CD4-positive, alpha-beta T cell treated with Interleukin-6 for 4 hours (primary cell): ENCODE measurements at regions not wholly inside any gene's neighbourhood (a gene's known extent, or its start where the extent isn't known, plus 50 kb on each side); places are given as distances from the start of the nearest gene placed in this dataset.
"Not testable (repeated sequence)": the region's sequence is repeated elsewhere in the genome, so short reads cannot be mapped to it uniquely, and the experiment has no call there.

Source experiments
- DNase-seq: peaks from one replicate; pipeline ENCODE4 v3.0.0-alpha.2; 2020; ENCODE audit warnings: mixed read lengths

DNA sequence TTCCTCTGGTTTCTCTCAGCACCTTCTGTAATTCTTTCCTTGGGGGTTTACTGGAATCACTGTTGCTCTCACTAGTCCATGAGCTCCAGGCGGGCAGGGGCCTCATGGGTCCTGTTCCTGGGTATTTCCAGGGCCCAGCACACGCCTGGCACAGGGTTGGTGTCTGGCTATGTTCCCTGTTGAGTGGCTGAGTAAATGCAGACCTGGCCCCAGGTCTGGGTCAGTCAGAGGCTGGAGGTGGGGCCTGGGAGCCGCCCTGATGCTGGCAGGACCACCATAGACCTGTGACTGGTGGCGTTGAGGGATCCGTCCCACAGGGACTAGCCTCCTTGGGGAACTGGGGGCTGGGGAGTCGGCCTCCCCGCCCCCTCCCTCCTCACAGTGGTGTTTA, 313.4 kb downstream of the PTPRU start:
- not testable (repeated sequence) for DNase-seq

DNA sequence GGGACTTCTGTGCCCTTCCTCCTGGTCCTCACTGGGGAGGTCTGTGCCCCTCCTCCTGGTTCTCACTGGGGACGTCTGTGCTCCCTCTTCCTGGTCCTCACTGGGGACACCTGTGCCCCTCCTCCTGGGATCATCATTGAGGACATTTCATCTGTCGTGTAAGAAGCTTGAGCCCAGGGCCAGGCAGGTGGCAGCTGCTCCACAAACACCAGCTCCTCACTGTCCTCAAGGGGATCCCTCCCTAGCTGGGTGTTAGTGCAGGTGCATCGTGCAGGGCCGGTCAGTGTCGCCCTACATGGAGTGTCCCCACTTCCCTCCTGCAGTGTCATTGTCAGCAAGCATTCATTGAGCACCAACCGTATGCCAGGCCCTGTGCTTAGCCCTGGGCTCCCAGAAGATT, 312.7 kb downstream of the PTPRU start:
- no peak for DNase-seq

GRCh38 chr1:29548091-29548490, 311.8 kb downstream of the PTPRU start:
- DNase-seq = no peak

DNA sequence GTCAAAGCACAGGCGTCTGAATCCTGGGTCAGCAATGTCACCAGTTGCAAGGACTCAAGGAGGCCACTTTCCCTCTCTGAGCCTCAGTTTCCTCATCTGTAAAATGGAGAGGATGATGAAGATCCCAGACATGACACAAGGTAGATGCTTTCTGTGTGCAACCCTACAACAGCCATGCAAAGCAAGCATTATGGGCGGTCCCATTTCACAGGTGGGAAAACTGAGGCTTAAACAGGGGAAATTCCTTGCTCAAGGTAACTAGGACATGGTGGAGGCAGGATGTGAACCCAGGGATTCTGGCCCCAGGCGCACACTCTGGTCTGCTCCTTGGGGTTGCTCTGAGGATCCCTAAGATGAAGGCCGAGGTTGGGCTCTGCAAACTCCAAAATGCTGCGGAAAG, 311.0 kb downstream of the PTPRU start:
- DNase-seq = no peak

GRCh38 chr1:29546496-29546895, 310.2 kb downstream of the PTPRU start:
- DNase-seq = no peak

GRCh38 chr1:29544406-29544805, 308.1 kb downstream of the PTPRU start:
- no peak for DNase-seq

DNA sequence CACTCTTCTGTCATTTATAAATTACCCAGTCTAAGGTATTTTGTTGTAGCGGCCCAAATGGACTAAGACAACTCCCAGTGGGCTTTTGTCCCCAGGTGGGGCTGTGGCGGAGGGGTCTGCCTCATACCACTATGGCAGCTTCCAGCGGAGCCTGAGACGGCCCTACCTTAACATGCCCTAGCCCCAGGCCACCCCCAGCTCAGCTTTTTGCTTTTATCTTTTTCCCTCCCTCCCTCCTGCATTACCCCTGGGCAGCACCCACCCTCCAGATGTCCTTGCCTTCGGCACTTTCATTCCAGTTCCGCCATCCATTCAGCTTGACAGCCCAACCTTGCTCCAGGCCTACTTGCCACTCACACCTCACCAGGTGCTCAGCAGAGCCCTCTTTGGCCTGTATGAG, 307.3 kb downstream of the PTPRU start:
- DNase-seq = no peak

GRCh38 chr1:29542548-29542947, 306.2 kb downstream of the PTPRU start:
- DNase-seq = no peak

GRCh38 chr1:29541631-29542030, 305.3 kb downstream of the PTPRU start:
- no peak for DNase-seq

- no peak for DNase-seq
Measured at GRCh38 chr1:29540801-29541357, 304.6 kb downstream of the PTPRU start.

DNA sequence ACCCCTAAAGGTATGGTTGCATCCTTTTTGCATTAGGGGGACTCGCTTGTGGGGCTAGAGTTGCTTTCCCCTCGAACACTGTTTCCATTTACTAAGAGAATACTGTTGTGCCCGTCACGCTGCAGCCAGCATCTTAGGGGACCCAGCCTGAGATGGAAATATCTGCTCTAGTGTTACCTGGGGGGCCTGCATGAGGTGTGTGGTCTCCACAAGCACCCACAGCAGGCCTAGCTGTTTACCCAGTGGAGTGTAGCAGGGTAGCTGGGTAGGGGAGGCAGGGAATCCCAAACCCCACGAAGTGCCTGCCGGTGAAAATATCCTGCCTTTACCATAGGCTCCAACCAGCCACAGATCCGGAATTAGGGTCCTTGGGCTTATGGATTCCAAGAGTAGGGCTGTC, 303.6 kb downstream of the PTPRU start:
- DNase-seq = no peak

DNA sequence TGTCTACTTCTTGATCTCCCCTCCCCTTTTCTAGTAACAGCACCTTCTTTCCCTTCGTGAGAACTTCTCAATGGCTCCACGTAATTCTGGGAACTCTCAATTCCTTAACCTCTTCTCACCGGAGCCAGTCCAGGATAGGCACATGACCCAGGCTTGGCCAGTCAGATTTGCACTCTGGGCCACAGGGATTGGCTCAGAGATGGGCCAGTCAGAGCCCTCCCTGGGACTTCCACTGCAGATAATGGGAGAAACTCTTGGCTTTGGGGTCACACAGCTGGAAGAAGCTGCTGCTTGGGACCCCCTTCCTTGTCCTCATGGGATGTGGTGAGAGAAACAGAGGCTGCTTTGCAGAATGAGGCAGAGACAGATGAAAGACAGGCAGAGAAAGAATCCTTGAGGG, 302.3 kb downstream of the PTPRU start:
- no peak for DNase-seq

DNA sequence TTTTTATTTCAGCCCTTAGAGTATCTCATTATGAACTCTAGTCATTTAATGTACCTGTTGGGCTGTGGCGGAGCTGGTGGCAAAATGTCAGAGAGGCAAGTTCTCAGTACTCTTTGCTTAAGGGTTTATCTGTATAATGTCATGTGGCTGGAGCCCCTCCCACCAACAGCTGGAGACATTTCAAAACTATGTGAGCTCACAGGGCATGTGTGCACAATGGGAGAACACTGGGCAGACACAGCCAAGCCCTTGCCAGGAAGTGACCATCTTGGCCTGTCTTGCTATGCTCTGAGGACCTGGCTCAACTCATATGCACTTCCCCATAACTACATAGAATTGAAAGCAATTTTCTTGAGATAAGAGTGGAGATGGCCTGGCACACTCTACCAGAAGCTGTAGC, 296.4 kb downstream of the PTPRU start:
- DNase-seq = no peak

GRCh38 chr1:29532285-29532684, 296.0 kb downstream of the PTPRU start:
- DNase-seq = no peak

- no peak for DNase-seq
Measured at GRCh38 chr1:29531596-29531995, 295.3 kb downstream of the PTPRU start.

GRCh38 chr1:29529677-29530278, 293.5 kb downstream of the PTPRU start:
- no peak for DNase-seq

- no peak for DNase-seq
Measured at GRCh38 chr1:29527314-29528004, 291.1 kb downstream of the PTPRU start.

DNA sequence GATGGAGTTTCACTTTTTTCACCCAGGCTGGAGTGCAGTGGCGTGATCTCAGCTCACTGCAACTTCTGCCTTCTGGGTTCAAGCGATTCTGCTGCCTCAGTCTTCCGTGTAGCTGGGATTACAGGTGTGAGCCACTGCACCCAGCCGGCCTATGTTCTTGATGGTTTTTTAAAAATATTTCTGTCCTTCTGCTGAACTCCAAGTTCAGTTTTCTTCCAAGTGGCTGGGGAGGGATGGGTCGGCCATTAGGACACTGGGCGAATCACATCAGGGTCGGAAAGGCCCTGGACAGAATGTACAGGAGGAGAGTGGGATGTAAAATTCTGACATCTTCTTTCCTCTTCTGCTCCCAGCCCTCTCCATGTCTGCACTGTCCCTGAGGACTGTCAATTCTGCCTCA, 289.6 kb downstream of the PTPRU start:
- DNase-seq = no peak

- DNase-seq = no peak
Measured at GRCh38 chr1:29524285-29525065, 288.2 kb downstream of the PTPRU start.

GRCh38 chr1:29523576-29523975, 287.3 kb downstream of the PTPRU start:
- no peak for DNase-seq

DNA sequence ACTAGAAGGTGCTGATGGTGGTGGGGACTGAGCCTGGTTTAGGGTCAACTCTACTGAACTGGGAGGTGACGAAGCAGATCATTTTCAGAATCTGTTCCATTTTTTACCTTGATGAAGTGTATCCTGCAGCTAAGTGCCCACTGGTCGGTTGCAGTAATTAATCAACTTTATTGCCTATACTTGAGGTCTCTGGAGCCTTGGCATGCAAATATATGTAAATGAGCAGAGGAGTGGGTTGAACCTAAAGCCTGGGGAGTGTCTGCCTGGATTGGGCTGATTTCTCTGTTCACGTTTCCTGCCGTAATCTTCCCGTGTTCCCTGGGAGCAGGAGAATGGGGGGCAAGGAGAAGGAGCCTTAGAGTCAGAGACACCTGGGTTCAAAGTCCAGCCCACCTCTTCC, 286.8 kb downstream of the PTPRU start:
- no peak for DNase-seq

- DNase-seq = no peak
Measured at GRCh38 chr1:29521811-29522580, 285.7 kb downstream of the PTPRU start.

- no peak for DNase-seq
Measured at GRCh38 chr1:29521438-29521715, 285.1 kb downstream of the PTPRU start.
